Peyer's patch (tissue), 4 donors: ENCODE measurements at regions not wholly inside any gene's neighbourhood (a gene's known extent, or its start where the extent isn't known, plus 50 kb on each side); places are given as distances from the start of the nearest gene placed in this dataset.

Experiments
- DNase-seq, 3 donors: peaks; one replicate each; pipeline ENCODE4 v3.0.0-alpha.2; 2017 to 2019
- H3K27ac ChIP-seq, 4 donors: fragments of 200-600 bp; sonication (generic); one replicate each; pipeline ENCODE4 v1.5.1; 2016 to 2019
- H3K27me3 ChIP-seq, 2 donors: fragments of 200-600 bp; sonication (generic); one replicate each; pipeline ENCODE4 v1.5.1; 2019
- H3K36me3 ChIP-seq, 3 donors: fragments of 200-600 bp; sonication (generic); one replicate each; pipeline ENCODE4 v1.5.1; 2016 to 2019
- H3K4me1 ChIP-seq, 4 donors: fragments of 200-600 bp; sonication (generic); one replicate each; pipeline ENCODE4 v1.5.1; 2016 to 2019
- H3K4me3 ChIP-seq, 4 donors: fragments of 200-600 bp; sonication (generic); 1 replicate in 3 of 4; 2 replicates in 1 of 4; pipeline ENCODE4 v1.5.1; 2016 to 2019; ENCODE audit warnings: mild to moderate bottlenecking in 1 of 4
- H3K9me3 ChIP-seq, 4 donors: fragments of 200-600 bp; sonication (generic); one replicate each; pipeline ENCODE4 v1.5.1; 2016 to 2019; ENCODE audit warnings: mild to moderate bottlenecking in 1 of 4
- CTCF ChIP-seq, 6 experiments: fragments of 450-650 bp in 4 of 6; fragments of 200-600 bp in 2 of 6; sonication (generic) in 1 of 6; IDR thresholded peaks; one replicate each; pipeline ENCODE4 v1.5.1; 2017 to 2019; ENCODE audit warnings: antibody characterized with exemption in 6 of 6, mild to moderate bottlenecking in 3 of 6, moderate library complexity in 1 of 6
- POLR2A ChIP-seq, 2 donors: fragments of 450-650 bp; IDR thresholded peaks; one replicate each; pipeline ENCODE4 v1.5.1; 2017; ENCODE audit warnings: antibody characterized with exemption in 2 of 2, mild to moderate bottlenecking in 2 of 2, moderate library complexity in 2 of 2

GRCh38 chr1:29631836-29632805, 395.8 kb downstream of the PTPRU start:
- no peaks in the 10 kb centered on the region for H3K9me3 ChIP-seq
- no peak overlapping the region for H3K27ac ChIP-seq
- DNase-seq, result peak in 1 of 3 donors; percentile 24
- no peaks in the 10 kb centered on the region for H3K36me3 ChIP-seq
- no peak overlapping the region for H3K4me3 ChIP-seq
- no peaks in the 10 kb centered on the region for H3K4me1 ChIP-seq
- no peak for TF ChIP-seq POLR2A (IDR thresholded peaks at IDR 0.05)
- TF ChIP-seq CTCF (IDR thresholded peaks at IDR 0.05), result no peak
- H3K27me3 ChIP-seq, result no peaks in the 10 kb centered on the region

- Histone ChIP-seq H3K9me3 (no peaks in the 10 kb centered on the region), H3K27ac (no peak overlapping the region), H3K4me1 (no peaks in the 10 kb centered on the region), H3K36me3 (no peaks in the 10 kb centered on the region), H3K27me3 (no peaks in the 10 kb centered on the region), H3K4me3 (no peak overlapping the region)
- TF ChIP-seq POLR2A (IDR thresholded peaks at IDR 0.05), result no peak
- TF ChIP-seq CTCF (IDR thresholded peaks at IDR 0.05), result no peak
- no peak for DNase-seq
These were observed 395.0 kb downstream of the PTPRU start for GRCh38 chr1:29631361-29631760.

GRCh38 chr1:29630756-29631155, 394.4 kb downstream of the PTPRU start:
- Histone ChIP-seq H3K4me1 (no peaks in the 10 kb centered on the region), H3K4me3 (no peak overlapping the region), H3K9me3 (no peaks in the 10 kb centered on the region), H3K36me3 (no peaks in the 10 kb centered on the region), H3K27ac (no peak overlapping the region), H3K27me3 (no peaks in the 10 kb centered on the region)
- TF ChIP-seq POLR2A (IDR thresholded peaks at IDR 0.05) (no peak), CTCF (IDR thresholded peaks at IDR 0.05) (no peak)
- peak in 1 of 3 donors; percentile 2 for DNase-seq

- H3K4me3 ChIP-seq, result no peak overlapping the region
- no peaks in the 10 kb centered on the region for H3K36me3 ChIP-seq
- TF ChIP-seq CTCF (IDR thresholded peaks at IDR 0.05) (no peak), POLR2A (IDR thresholded peaks at IDR 0.05) (no peak)
- DNase-seq, result peak in 2 of 3 donors; percentile 3 to 35
- no peaks in the 10 kb centered on the region for H3K9me3 ChIP-seq
- no peak overlapping the region for H3K27ac ChIP-seq
- no peaks in the 10 kb centered on the region for H3K4me1 ChIP-seq
- H3K27me3 ChIP-seq, result no peaks in the 10 kb centered on the region
These were observed 393.6 kb downstream of the PTPRU start for GRCh38 chr1:29629814-29630516.

GRCh38 chr1:29629401-29629800, 393.1 kb downstream of the PTPRU start:
- Histone ChIP-seq H3K4me3 (no peak overlapping the region), H3K9me3 (no peaks in the 10 kb centered on the region), H3K4me1 (no peaks in the 10 kb centered on the region), H3K36me3 (no peaks in the 10 kb centered on the region), H3K27me3 (no peaks in the 10 kb centered on the region), H3K27ac (no peak overlapping the region)
- no peak for TF ChIP-seq CTCF (IDR thresholded peaks at IDR 0.05)
- no peak for TF ChIP-seq POLR2A (IDR thresholded peaks at IDR 0.05)
- peak in 2 of 3 donors; percentile 4 to 29 for DNase-seq
